Esophagus muscularis mucosa (tissue), 4 donors: ENCODE measurements at regions not wholly inside any gene's neighbourhood (a gene's known extent, or its start where the extent isn't known, plus 50 kb on each side); places are given as distances from the start of the nearest gene placed in this dataset.
"Not testable (repeated sequence)": the region's sequence is repeated elsewhere in the genome, so short reads cannot be mapped to it uniquely, and the experiment has no call there.

Experiments
- DNase-seq: peaks from one replicate; pipeline ENCODE4 v3.0.0-alpha.2; 2017; ENCODE audit errors: extremely low spot score
- H3K27ac ChIP-seq, 4 donors: fragments of 200-600 bp; sonication (generic); replicated peaks in 1 of 4; 1 replicate in 3 of 4; 2 replicates in 1 of 4; pipeline ENCODE4 v1.5.1; 2016 to 2019; ENCODE audit warnings: mild to moderate bottlenecking in 1 of 4
- H3K27me3 ChIP-seq, 4 donors: fragments of 200-600 bp; sonication (generic); one replicate each; pipeline versions ENCODE4 v1.5.1 to v1.6.0; 2016 to 2019
- H3K36me3 ChIP-seq, 4 donors: fragments of 200-600 bp; sonication (generic); one replicate each; pipeline ENCODE4 v1.5.1; 2016 to 2019
- H3K4me1 ChIP-seq, 4 donors: fragments of 200-600 bp; sonication (generic); one replicate each; pipeline ENCODE4 v1.5.1; 2016 to 2019
- H3K4me3 ChIP-seq, 4 donors: fragments of 200-600 bp; sonication (generic); 1 replicate in 2 of 4; 2 replicates in 2 of 4; pipeline ENCODE4 v1.5.1; 2016 to 2019; ENCODE audit warnings: mild to moderate bottlenecking in 4 of 4, moderate library complexity in 1 of 4
- H3K9me3 ChIP-seq, 4 donors: fragments of 200-600 bp; sonication (generic); 1 replicate in 3 of 4; 2 replicates in 1 of 4; pipeline ENCODE4 v1.5.1; 2016 to 2019
- EP300 ChIP-seq: sonication (generic); formaldehyde crosslinking; IDR thresholded peaks from one replicate; pipeline ENCODE4 v1.6.1; 2017; ENCODE audit warnings: antibody characterized with exemption
- POLR2A ChIP-seq: fragments of 450-650 bp; IDR thresholded peaks from one replicate; pipeline ENCODE4 v1.6.1; 2017; ENCODE audit warnings: antibody characterized with exemption, moderate library complexity, mild to moderate bottlenecking, low read depth
- POLR2AphosphoS5 ChIP-seq, 2 donors: sonication (generic); formaldehyde crosslinking; IDR thresholded peaks; one replicate each; pipeline ENCODE4 v1.6.1; 2017; ENCODE audit warnings: antibody characterized with exemption in 2 of 2
- WGBS: methylation state at CpG from one replicate; pipeline ENCODE4 v1.1.5; 2018; 5-methylcytosine and 5-hydroxymethylcytosine counted together
- intact Hi-C: fragments of 100-400 bp; cut with DNase I; formaldehyde crosslinking; loops from one replicate; pipeline ENCODE4 v1.15.1; 2023
- TF ChIP-seq, protein P1 (sequence below), 3 experiments: fragments of 200-600 bp in 2 of 3; fragments of 450-650 bp in 1 of 3; sonication (generic) in 2 of 3; IDR thresholded peaks; one replicate each; pipeline ENCODE4 v1.5.1; 2017 to 2019; ENCODE audit warnings: antibody characterized with exemption in 3 of 3, mild to moderate bottlenecking in 2 of 3, moderate library complexity in 1 of 3

- Histone ChIP-seq H3K27ac (no peak overlapping the region), H3K27me3 (no peaks in the 10 kb centered on the region), H3K9me3 (no peaks in the 10 kb centered on the region), H3K36me3 (no peaks in the 10 kb centered on the region), H3K4me1 (no peaks in the 10 kb centered on the region), H3K4me3 (no peak overlapping the region)
- TF ChIP-seq, protein P1, sequence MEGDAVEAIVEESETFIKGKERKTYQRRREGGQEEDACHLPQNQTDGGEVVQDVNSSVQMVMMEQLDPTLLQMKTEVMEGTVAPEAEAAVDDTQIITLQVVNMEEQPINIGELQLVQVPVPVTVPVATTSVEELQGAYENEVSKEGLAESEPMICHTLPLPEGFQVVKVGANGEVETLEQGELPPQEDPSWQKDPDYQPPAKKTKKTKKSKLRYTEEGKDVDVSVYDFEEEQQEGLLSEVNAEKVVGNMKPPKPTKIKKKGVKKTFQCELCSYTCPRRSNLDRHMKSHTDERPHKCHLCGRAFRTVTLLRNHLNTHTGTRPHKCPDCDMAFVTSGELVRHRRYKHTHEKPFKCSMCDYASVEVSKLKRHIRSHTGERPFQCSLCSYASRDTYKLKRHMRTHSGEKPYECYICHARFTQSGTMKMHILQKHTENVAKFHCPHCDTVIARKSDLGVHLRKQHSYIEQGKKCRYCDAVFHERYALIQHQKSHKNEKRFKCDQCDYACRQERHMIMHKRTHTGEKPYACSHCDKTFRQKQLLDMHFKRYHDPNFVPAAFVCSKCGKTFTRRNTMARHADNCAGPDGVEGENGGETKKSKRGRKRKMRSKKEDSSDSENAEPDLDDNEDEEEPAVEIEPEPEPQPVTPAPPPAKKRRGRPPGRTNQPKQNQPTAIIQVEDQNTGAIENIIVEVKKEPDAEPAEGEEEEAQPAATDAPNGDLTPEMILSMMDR (IDR thresholded peaks at IDR 0.05), result no peak
- TF ChIP-seq POLR2AphosphoS5 (IDR thresholded peaks at IDR 0.05) (no peak), EP300 (no peak), POLR2A (no peak)
- intact Hi-C loops, result no loop called here
- DNase-seq, result no peak
- WGBS, result 78% methylated on average over 3 of the region's 3 CpGs
These were observed 602.7 kb downstream of the NXPH1 start for GRCh38 chr7:9036080-9036479.

- H3K27me3 ChIP-seq, result no peaks in the 10 kb centered on the region
- no peaks in the 10 kb centered on the region for H3K4me1 ChIP-seq
- no peak for DNase-seq
- no peaks in the 10 kb centered on the region for H3K9me3 ChIP-seq
- no peak for TF ChIP-seq POLR2A
- TF ChIP-seq, protein P1 (IDR thresholded peaks at IDR 0.05), result no peak
- TF ChIP-seq EP300, result no peak
- no peak for TF ChIP-seq POLR2AphosphoS5 (IDR thresholded peaks at IDR 0.05)
- no peaks in the 10 kb centered on the region for H3K36me3 ChIP-seq
- no peak overlapping the region for H3K27ac ChIP-seq
- intact Hi-C loops, result no loop called here
- H3K4me3 ChIP-seq, result no peak overlapping the region
- 80% methylated on average over 4 of the region's 4 CpGs for WGBS
These were observed 637.9 kb downstream of the NXPH1 start for GRCh38 chr7:9071160-9071762.

- H3K4me1 ChIP-seq, H3K27ac ChIP-seq, intact Hi-C loops, H3K9me3 ChIP-seq, H3K27me3 ChIP-seq, DNase-seq, H3K4me3 ChIP-seq, H3K36me3 ChIP-seq: not testable (repeated sequence)
- WGBS, result 78% methylated on average over 1 of the region's 1 CpG
These were observed 642.4 kb downstream of the NXPH1 start for GRCh38 chr7:9075774-9076173.

GRCh38 chr7:9082203-9082602 is 648.8 kb downstream of the NXPH1 start:
- H3K9me3 ChIP-seq, result no peaks in the 10 kb centered on the region
- TF ChIP-seq EP300, result no peak
- no peak for TF ChIP-seq POLR2AphosphoS5 (IDR thresholded peaks at IDR 0.05)
- TF ChIP-seq, protein P1 (IDR thresholded peaks at IDR 0.05), result no peak
- TF ChIP-seq POLR2A, result no peak
- no peaks in the 10 kb centered on the region for H3K27me3 ChIP-seq
- H3K4me1 ChIP-seq, result no peaks in the 10 kb centered on the region
- intact Hi-C loops, result no loop called here
- H3K27ac ChIP-seq, result no peak overlapping the region
- 51% methylated on average over 2 of the region's 2 CpGs for WGBS
- DNase-seq, result no peak
- H3K4me3 ChIP-seq, result no peak overlapping the region
- H3K36me3 ChIP-seq, result no peaks in the 10 kb centered on the region

DNA sequence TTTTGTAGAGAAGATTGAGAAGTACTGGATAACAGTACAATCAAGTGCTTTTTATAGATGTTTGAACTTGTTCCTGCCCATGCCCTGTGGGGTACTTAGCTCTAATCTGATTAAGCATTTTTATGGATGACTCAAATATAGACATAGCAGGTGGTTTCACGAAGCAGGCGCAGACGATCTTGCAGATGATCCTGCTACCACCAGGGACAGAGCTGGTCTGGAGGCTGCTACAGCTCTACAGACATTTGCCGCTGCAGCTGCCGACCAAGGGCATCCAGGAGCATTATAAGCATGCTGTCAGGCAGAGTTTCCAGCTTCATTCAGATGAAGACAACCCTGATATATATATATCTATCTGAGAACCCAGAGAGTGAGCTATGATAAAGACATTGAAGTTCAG is 650.4 kb downstream of the NXPH1 start:
- H3K4me1 ChIP-seq, result no peaks in the 10 kb centered on the region
- no peak for DNase-seq
- no peaks in the 10 kb centered on the region for H3K9me3 ChIP-seq
- H3K4me3 ChIP-seq, result no peak overlapping the region
- no peaks in the 10 kb centered on the region for H3K36me3 ChIP-seq
- H3K27me3 ChIP-seq, result no peaks in the 10 kb centered on the region
- 83% methylated on average over 5 of the region's 5 CpGs for WGBS
- TF ChIP-seq, protein P1 (IDR thresholded peaks at IDR 0.05), result no peak
- intact Hi-C loops, result no loop called here
- H3K27ac ChIP-seq, result no peak overlapping the region
